BJ (cell line): ENCODE measurements at regions not wholly inside any gene's neighbourhood (a gene's known extent, or its start where the extent isn't known, plus 50 kb on each side); places are given as distances from the start of the nearest gene placed in this dataset.

Experiments
- CTCF ChIA-PET: fragments of 350-600 bp; formaldehyde crosslinking; extraction: SDS; loops from one replicate; lab custom pipeline; 2021; ENCODE audit warnings: antibody characterized with exemption, inconsistent platforms; lab: Yijun Ruan, JAX
- POLR2A ChIA-PET: fragments of 300-600 bp; sonication (Branson Sonifier 250); formaldehyde crosslinking; extraction: SDS; loops from one replicate; lab custom pipeline; 2021; ENCODE audit warnings: antibody characterized with exemption; lab: Charles Lee
- DNase-seq: peaks from one replicate; pipeline ENCODE4 v3.0.0-alpha.2; 2011; ENCODE audit warnings: low read depth
- H3K27me3 ChIP-seq: 2 replicates; pipeline ENCODE4 v1.6.0; 2011; ENCODE audit warnings: low read length; ENCODE audit not compliant: control insufficient read depth, insufficient read depth
- H3K36me3 ChIP-seq: 2 replicates; pipeline ENCODE4 v1.5.1; 2011; ENCODE audit warnings: low read length; ENCODE audit not compliant: control insufficient read depth, insufficient read depth
- H3K4me3 ChIP-seq: 2 replicates; pipeline ENCODE4 v1.5.1; 2011; ENCODE audit warnings: low read depth, mild to moderate bottlenecking, control low read depth, low read length
- CTCF ChIP-seq: IDR thresholded peaks from 2 replicates; pipeline ENCODE4 v1.5.1; 2011; ENCODE audit warnings: low read depth, mild to moderate bottlenecking, control low read depth, inconsistent platforms, low read length, moderate library complexity; ENCODE audit not compliant: insufficient read depth

- Histone ChIP-seq H3K36me3 (no peaks in the 10 kb centered on the region), H3K27me3 (no peaks in the 10 kb centered on the region), H3K4me3 (no peak overlapping the region)
- TF ChIP-seq CTCF, result no peak
- DNase-seq, result peak; percentile 23
- POLR2A ChIA-PET, result no interaction called here
- CTCF ChIA-PET, result interaction anchor here (0.6 to 1.0 kb wide), 2 partner anchors 21 to 223 kb away, joined by 3 read pairs; no protein-coding TSS in a partner anchor
Observed at GRCh38 chr5:167945542-167946384, 345.7 kb upstream of the WWC1 start.

- CTCF ChIA-PET, result interaction anchor here (1.2 kb wide), 1 partner anchor 21 kb away, joined by 3 read pairs; no protein-coding TSS in a partner anchor
- no peak for DNase-seq
- POLR2A ChIA-PET, result no interaction called here
- no peaks in the 10 kb centered on the region for H3K36me3 ChIP-seq
- no peaks in the 10 kb centered on the region for H3K27me3 ChIP-seq
- no peak overlapping the region for H3K4me3 ChIP-seq
- no peak for TF ChIP-seq CTCF
Observed at GRCh38 chr5:167947306-167947705, 344.1 kb upstream of the WWC1 start.

GRCh38 chr5:167948251-167948650, 343.2 kb upstream of the WWC1 start:
- CTCF ChIA-PET, result interaction anchor here (0.9 kb wide), 1 partner anchor 128 kb away, joined by 3 read pairs; no protein-coding TSS in a partner anchor
- no peak for DNase-seq
- no peak for TF ChIP-seq CTCF
- Histone ChIP-seq H3K27me3 (no peaks in the 10 kb centered on the region), H3K4me3 (no peak overlapping the region), H3K36me3 (no peaks in the 10 kb centered on the region)
- POLR2A ChIA-PET, result no interaction called here

- no peak for TF ChIP-seq CTCF
- ChIA-PET POLR2A (interaction anchor here (0.6 kb wide), 1 partner anchor 115 kb away, joined by 3 read pairs; no protein-coding TSS in a partner anchor), CTCF (no interaction called here)
Observed at GRCh38 chr5:167949435-167949834, 342.0 kb upstream of the WWC1 start.

GRCh38 chr5:167950126-167950721, 341.2 kb upstream of the WWC1 start:
- ChIA-PET CTCF (interaction anchor here (0.7 to 0.8 kb wide), 2 partner anchors 18 to 20 kb away, joined by 3 read pairs; no protein-coding TSS in a partner anchor), POLR2A (interaction anchor here (0.6 kb wide), 1 partner anchor 116 kb away, joined by 3 read pairs; no protein-coding TSS in a partner anchor)
- no peak for TF ChIP-seq CTCF
- H3K27me3 ChIP-seq, result no peaks in the 10 kb centered on the region
- H3K4me3 ChIP-seq, result no peak overlapping the region
- DNase-seq, result peak; percentile 17
- H3K36me3 ChIP-seq, result no peaks in the 10 kb centered on the region

More at GRCh38 chr5:167949435-167949834, 342.0 kb upstream of the WWC1 start:
- no peak for DNase-seq
- H3K27me3 ChIP-seq, result no peaks in the 10 kb centered on the region
- H3K36me3 ChIP-seq, result no peaks in the 10 kb centered on the region
- H3K4me3 ChIP-seq, result no peak overlapping the region
